ENCODE measurements at regions not wholly inside any gene's neighbourhood (a gene's known extent, or its start where the extent isn't known, plus 50 kb on each side); places are given as distances from the start of the nearest gene placed in this dataset.

DNA sequence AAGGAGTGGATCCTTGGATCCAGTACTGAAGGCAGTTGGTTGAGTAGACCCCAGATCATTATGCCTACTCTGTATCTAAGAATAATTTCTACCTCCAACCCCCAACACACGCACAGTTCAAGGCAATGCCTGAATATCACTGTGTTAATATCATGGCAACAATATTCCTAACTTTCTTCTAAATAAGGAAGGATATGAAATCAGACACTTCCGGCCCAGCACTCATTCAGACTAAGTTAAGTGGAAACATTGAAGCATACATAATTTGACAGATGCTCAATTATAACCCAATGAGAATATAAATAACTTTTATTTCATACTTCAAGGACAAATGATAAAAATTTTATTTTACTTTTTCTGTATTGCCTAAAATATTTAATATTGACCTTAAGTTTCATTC, 153.6 kb upstream of the COL3A1 start:
- TF ChIP-seq FOXJ3 (CRISPR knock-in tag; IDR thresholded peaks at IDR 0.05): no peak
- TF ChIP-seq GATA2 (CRISPR knock-in tag; IDR thresholded peaks at IDR 0.05): no peak
- TF ChIP-seq REST (IDR thresholded peaks at IDR 0.05; ENCODE audit: low read depth, low read length): no peak
- no peak for TF ChIP-seq CTCF (IDR thresholded peaks at IDR 0.05)
- no peak for TF ChIP-seq POLR2AphosphoS5 (IDR thresholded peaks at IDR 0.05; ENCODE audit: low read depth, low read length)
- TF ChIP-seq CHD2 (IDR thresholded peaks at IDR 0.05; ENCODE audit: low read length, partially characterized antibody): no peak
- TF ChIP-seq EP300 (IDR thresholded peaks at IDR 0.05; ENCODE audit: borderline replicate concordance in 1 of 2, low read depth in 1 of 2, low read length in 1 of 2): no peak
- no peak for TF ChIP-seq EZH2phosphoT487 (IDR thresholded peaks at IDR 0.05; ENCODE audit: borderline replicate concordance, low read depth)
- TF ChIP-seq, protein P1, sequence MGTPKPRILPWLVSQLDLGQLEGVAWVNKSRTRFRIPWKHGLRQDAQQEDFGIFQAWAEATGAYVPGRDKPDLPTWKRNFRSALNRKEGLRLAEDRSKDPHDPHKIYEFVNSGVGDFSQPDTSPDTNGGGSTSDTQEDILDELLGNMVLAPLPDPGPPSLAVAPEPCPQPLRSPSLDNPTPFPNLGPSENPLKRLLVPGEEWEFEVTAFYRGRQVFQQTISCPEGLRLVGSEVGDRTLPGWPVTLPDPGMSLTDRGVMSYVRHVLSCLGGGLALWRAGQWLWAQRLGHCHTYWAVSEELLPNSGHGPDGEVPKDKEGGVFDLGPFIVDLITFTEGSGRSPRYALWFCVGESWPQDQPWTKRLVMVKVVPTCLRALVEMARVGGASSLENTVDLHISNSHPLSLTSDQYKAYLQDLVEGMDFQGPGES (IDR thresholded peaks at IDR 0.05; ENCODE audit: low read depth, low read length): no peak
- TF ChIP-seq RAD21 (IDR thresholded peaks at IDR 0.05; ENCODE audit: low read length): no peak
- TF ChIP-seq ELF1 (IDR thresholded peaks at IDR 0.05): no peak

Data from SK-N-SH (cell line).